ENCODE measurements at regions not wholly inside any gene's neighbourhood (a gene's known extent, or its start where the extent isn't known, plus 50 kb on each side); places are given as distances from the start of the nearest gene placed in this dataset.

DNA sequence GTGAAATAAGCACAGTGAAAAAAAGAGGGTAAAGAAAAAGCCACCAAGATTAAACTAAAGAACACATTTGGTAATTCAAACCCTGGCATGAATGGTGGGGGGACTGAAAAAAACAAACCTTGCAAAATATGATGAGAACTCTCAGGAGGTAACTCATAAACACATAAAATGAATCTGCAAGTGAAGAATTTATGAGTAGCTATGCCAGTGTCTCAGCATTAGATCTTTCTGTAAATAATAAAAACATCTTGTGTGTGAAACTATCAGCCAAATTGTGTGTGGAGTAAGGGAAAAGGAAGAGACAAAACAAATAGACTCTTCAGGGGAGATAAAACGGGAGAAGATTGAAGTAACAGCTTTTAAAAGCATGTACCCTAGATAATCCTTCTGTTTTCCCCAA lies 129.6 kb upstream of the SPEF2 start:
- POLR2A ChIA-PET: no interaction called here
- CTCF ChIA-PET: interaction anchor here (0.9 kb wide), 1 partner anchor 451 kb away, joined by 3 read pairs; the partner anchor contains the start of gene CAPSL
- Histone ChIP-seq H3K4me3 (ENCODE audit: low read depth, low read length) (no peak overlapping the region), H3K27ac (ENCODE audit: low read depth, low read length) (no peak overlapping the region), H3K9me3 (ENCODE audit: control insufficient read depth, insufficient read depth, low read length) (no peaks in the 10 kb centered on the region), H3K27me3 (ENCODE audit: control insufficient read depth, insufficient read depth, low read length) (no peaks in the 10 kb centered on the region)
- TF ChIP-seq CTCF (IDR thresholded peaks at IDR 0.05; ENCODE audit: low read depth, low read length): no peak
- no peak for DNase-seq (ENCODE audit: low read depth, low spot score)

GRCh38 chr5:35487233-35488025 lies 130.2 kb upstream of the SPEF2 start:
- no peak overlapping the region for H3K4me3 ChIP-seq (ENCODE audit: low read depth, low read length)
- no peaks in the 10 kb centered on the region for H3K9me3 ChIP-seq (ENCODE audit: control insufficient read depth, insufficient read depth, low read length)
- ChIA-PET POLR2A (no interaction called here), CTCF (interaction anchor here (0.9 kb wide), 1 partner anchor 452 kb away, joined by 3 read pairs; the partner anchor contains the start of gene CAPSL)
- no peak overlapping the region for H3K27ac ChIP-seq (ENCODE audit: low read depth, low read length)
- H3K27me3 ChIP-seq (ENCODE audit: control insufficient read depth, insufficient read depth, low read length): no peaks in the 10 kb centered on the region
- TF ChIP-seq CTCF (IDR thresholded peaks at IDR 0.05; ENCODE audit: low read depth, low read length): no peak
- DNase-seq (ENCODE audit: low read depth, low spot score): no peak

- DNase-seq (ENCODE audit: low read depth, low spot score): no peak
- no peak for TF ChIP-seq CTCF (IDR thresholded peaks at IDR 0.05; ENCODE audit: low read depth, low read length)
- ChIA-PET POLR2A (no interaction called here), CTCF (no interaction called here)
- no peak overlapping the region for H3K27ac ChIP-seq (ENCODE audit: low read depth, low read length)
- no peaks in the 10 kb centered on the region for H3K27me3 ChIP-seq (ENCODE audit: control insufficient read depth, insufficient read depth, low read length)
- no peaks in the 10 kb centered on the region for H3K9me3 ChIP-seq (ENCODE audit: control insufficient read depth, insufficient read depth, low read length)
- H3K4me3 ChIP-seq (ENCODE audit: low read depth, low read length): no peak overlapping the region
Measured at GRCh38 chr5:35485487-35485886, 132.2 kb upstream of the SPEF2 start.

- ChIA-PET POLR2A (no interaction called here), CTCF (interaction anchor here (0.9 kb wide), 1 partner anchor 48 kb away, joined by 3 read pairs; no protein-coding TSS in a partner anchor)
- H3K27ac ChIP-seq (ENCODE audit: low read depth, low read length): no peak overlapping the region
- no peaks in the 10 kb centered on the region for H3K27me3 ChIP-seq (ENCODE audit: control insufficient read depth, insufficient read depth, low read length)
- H3K9me3 ChIP-seq (ENCODE audit: control insufficient read depth, insufficient read depth, low read length): no peaks in the 10 kb centered on the region
- no peak for DNase-seq (ENCODE audit: low read depth, low spot score)
- no peak overlapping the region for H3K4me3 ChIP-seq (ENCODE audit: low read depth, low read length)
- no peak for TF ChIP-seq CTCF (IDR thresholded peaks at IDR 0.05; ENCODE audit: low read depth, low read length)
Measured at GRCh38 chr5:35484241-35484640, 133.4 kb upstream of the SPEF2 start.

DNA sequence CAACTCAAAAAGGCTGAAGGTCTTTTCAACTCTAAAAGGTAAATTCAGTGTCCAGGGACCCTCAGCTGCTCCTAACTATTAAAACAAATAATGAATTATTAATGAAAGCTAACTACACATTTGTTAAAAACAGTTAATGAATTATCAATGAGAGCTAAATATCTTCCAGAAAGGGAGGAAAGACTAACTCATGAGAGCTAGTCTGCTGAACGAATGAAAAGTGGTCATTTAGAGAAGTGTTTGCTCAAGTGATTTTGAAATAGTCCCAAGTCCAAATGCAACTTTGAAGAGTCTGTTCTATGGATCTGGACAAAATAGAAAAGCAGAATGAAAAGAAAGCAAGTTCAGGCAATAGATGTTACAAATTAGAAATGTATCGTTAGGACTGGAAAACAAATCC lies 133.9 kb upstream of the SPEF2 start:
- Histone ChIP-seq H3K27me3 (ENCODE audit: control insufficient read depth, insufficient read depth, low read length) (no peaks in the 10 kb centered on the region), H3K9me3 (ENCODE audit: control insufficient read depth, insufficient read depth, low read length) (no peaks in the 10 kb centered on the region), H3K27ac (ENCODE audit: low read depth, low read length) (no peak overlapping the region), H3K4me3 (ENCODE audit: low read depth, low read length) (no peak overlapping the region)
- no peak for DNase-seq (ENCODE audit: low read depth, low spot score)
- POLR2A ChIA-PET: no interaction called here
- CTCF ChIA-PET: interaction anchor here (0.9 kb wide), 1 partner anchor 47 kb away, joined by 3 read pairs; no protein-coding TSS in a partner anchor
- no peak for TF ChIP-seq CTCF (IDR thresholded peaks at IDR 0.05; ENCODE audit: low read depth, low read length)
